Stimulated activated CD4-positive, alpha-beta T cell treated with anti-CD3 and anti-CD28 coated beads, Interleukin-1b, Interleukin-23, amount 100 ng/mL, for 4 hours (primary cell): ENCODE measurements at regions not wholly inside any gene's neighbourhood (a gene's known extent, or its start where the extent isn't known, plus 50 kb on each side); places are given as distances from the start of the nearest gene placed in this dataset.
"Not testable (repeated sequence)": the region's sequence is repeated elsewhere in the genome, so short reads cannot be mapped to it uniquely, and the experiment has no call there.

Experiments
- DNase-seq, 2 donors: peaks; one replicate each; pipeline ENCODE4 v3.0.0-alpha.2; 2020; ENCODE audit warnings: low read depth in 2 of 2

DNA sequence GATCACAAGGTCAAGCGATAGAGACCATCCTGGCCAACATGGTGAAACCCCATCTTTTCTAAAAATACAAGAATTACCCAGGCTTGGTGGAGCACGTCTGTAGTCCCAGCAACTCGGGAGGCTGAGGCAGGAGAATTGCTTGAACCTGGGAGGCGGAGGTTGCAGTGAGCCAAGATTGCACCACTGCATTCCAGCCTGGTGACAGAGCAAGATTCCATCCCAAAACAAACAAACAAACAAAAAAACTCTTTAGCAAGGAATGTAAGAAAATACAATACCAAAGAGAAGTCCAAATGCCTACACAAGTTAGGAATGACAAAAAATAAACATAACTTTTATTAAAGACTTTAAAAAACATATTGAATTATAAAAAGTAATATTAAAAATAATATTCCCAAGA lies 462.3 kb downstream of the C12orf50 start:
- not testable (repeated sequence) for DNase-seq

DNA sequence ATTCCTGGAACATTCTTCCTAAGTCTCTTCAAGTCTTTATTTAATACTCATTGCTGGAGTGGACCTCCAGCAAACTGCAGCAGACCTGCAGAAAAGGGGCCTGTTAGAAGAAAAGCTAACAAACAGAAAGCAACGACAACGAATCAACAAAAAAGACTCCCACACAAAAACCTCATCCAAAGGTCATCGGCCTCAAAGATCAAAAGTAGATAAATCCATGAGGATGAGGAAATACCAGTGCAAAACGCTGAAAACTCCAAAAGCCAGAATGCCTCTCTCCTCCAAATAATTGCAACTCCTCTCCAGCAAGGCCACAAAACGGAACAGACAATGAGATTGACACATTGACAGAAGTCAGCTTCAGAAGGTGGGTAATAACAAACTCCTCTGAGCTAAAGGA lies 472.2 kb downstream of the C12orf50 start:
- DNase-seq = no peak

DNA sequence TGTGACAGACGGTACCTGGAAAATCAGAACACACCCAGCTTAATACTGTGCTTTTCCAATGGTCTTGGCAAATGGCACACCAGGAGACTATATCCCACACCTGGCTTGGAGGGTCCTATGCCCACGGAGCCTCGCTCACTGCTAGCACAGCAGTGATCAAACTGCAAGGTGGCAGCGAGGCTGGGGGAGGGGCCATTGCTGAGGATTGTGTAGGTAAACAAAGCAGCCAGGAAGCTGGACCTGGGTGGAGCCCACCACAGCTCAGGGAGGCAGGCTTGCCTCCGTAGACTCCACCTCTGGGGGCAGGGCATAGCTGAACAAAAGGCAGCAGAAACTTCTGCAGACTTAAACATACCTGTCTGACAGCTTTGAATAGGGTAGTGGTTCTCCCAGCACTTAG lies 498.0 kb downstream of the C12orf50 start:
- DNase-seq = not testable (repeated sequence)

DNA sequence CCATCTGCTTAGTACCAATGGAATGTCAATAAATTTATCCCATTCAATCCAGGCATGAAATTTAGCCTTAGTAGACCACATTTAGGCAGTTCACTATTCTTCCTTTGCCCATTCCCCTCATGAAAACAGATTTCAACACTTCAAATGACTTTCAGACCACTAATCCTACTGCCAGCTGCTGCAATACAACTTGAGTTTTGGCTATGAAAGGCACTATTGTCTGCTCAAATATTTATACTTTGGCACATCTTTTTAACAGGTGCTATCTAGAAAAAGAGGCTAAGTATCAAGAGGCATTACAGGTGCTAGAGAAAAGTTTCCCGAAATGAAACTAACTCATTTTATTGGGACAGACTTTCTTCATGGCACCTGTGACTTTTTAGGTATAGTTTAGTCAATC lies 499.8 kb downstream of the C12orf50 start:
- DNase-seq = no peak

DNA sequence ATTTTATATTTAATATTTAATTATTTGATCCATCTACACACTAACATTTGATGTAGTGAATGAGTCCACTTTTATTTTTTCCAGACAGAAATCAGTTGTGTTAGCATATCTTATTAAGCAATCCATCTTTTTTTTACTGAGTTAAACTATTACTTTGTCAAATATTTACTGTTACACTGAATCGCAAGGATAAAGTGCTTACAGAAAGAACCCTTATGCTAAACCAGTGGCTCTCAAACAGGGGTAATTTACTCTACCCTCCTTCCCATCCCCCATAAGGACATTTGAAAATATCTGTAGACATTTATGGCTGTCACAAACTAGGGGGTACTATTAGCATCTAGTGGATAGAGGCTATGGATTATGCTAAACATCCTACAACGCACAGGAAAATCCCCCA lies 508.2 kb downstream of the C12orf50 start:
- no peak for DNase-seq

DNA sequence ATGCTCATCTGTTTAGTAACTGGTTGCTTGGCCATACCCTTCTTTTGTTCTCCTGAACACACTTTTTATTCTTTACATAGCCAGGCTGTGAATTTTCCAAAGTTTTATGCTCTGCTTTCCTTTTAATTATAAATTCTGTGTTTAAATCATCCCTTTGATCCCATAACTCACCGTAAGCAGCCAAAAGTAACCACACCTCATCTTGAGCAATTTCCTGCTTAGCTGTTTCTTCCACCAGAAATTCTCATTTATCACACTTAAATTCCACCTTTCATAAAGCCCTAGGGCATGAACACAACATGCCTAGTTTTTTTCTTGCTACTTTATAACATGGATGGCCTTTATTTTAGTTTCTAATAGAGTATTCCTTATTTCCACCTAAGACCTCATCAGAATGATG lies 510.7 kb downstream of the C12orf50 start:
- no peak for DNase-seq

DNA sequence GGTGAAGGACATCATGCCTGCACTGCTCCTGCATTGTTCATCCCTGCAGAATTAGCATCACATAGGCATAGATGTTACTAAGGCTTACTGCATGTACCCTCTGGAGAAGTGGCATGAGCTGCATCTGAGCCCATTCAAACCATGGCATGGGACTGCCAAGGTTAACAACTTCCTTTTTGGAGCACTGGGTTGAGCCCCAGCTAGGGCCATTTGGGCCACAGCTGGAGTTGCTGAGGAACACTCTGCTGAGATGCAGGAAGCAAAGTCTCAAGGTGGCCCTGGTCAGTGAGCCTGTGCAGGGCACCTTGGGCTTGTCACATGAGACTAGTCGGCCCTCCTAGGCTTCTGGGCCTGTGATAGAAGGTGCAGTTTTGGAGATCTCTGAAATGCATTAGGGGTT lies 511.2 kb downstream of the C12orf50 start:
- no peak for DNase-seq

DNA sequence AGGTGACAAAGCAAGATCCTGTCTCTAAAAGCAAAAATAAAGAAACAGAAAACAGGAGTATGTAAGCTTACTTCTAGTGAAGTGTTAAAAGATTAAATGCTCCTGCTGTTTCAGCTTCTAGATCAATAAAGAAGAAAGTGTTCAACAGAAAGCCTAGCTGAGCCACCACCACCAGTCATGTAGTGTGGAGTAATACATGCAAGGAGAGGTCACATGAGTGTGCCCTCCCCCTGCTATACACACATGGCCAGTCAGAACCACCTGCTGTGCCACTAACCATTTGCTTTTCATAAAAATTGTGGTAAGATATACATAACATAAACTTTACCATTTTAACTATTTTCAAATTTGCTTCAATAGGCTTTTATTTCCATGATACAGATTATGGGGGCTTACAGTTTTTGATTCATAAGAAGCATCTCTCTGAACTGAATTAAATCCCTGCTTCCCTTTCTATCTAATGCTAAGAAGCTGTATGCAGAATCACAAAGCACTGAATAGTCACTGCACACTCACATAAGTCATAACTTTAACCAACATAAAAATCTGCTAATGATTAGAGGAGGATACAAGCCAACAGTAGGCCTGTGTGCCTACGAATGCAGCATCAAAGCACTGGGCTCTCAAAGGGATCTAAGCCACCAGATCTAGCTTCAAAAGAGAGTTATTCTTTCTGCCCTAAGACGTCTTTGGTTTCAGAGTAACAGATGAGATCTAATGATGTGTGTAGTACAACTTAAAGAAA lies 515.5 kb downstream of the C12orf50 start:
- no peak for DNase-seq

DNA sequence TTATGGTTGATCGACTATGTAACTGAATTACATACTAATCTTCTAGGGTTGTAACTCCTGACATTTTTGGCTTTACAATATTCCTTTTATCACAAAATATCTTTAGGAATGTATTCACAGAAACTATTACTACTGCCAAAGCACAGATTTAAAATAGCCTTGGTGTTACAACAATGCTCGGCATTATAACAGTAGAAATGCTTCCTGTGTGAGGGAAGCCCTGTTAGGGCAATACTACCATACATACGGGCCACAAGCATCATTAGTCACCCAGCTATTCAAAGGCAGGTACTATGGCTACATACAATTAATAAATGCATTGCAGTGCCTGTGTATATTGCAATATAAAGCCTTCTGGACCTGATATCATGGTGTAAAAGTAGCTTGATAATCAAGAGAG lies 517.8 kb downstream of the C12orf50 start:
- no peak for DNase-seq

DNA sequence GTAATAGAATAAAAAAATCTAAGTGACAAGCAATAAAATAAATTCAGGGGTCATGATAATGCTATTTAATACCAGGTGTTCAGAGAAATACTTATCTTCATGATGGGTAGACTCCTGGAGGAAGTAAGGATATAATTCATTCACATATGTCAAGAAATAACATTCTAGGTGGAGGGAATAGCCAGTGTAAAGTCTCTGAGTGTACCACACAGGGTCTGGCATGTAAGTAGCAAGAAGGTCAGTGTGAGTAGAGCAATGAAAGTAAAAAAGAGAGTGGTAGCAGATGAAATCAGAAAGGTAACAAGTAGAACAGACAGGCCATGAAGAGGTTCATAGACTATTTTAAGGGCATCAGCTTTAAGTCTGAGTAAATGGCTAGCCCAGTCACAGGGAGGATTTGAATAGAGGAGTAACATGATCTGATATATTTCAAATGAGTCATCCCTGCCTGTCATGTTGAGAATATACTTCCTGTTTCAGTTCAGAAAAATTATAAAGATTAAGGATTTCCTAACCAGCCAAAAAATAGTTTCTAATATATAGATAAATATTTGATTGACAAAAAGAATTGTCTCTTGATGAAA lies 519.9 kb downstream of the C12orf50 start:
- no peak for DNase-seq

DNA sequence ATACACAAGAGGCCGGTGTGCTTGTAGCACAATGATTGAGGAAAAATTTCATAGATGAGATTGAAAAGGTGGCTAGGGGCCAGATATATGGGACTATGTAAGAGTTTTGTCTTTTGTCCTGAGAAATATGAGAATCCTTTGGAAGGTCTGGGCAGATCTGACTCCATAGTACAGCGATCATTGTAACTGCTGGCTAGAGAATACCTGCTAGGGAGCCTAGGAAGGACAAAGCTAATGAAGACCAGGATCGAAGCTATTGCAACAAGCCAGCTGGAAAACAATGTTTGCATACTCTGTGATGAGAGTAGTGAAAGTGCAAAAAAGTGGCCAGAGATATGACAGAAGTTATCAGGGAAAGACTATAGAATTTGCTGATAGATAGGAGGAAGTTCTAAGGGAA lies 537.6 kb downstream of the C12orf50 start:
- DNase-seq = no peak

DNA sequence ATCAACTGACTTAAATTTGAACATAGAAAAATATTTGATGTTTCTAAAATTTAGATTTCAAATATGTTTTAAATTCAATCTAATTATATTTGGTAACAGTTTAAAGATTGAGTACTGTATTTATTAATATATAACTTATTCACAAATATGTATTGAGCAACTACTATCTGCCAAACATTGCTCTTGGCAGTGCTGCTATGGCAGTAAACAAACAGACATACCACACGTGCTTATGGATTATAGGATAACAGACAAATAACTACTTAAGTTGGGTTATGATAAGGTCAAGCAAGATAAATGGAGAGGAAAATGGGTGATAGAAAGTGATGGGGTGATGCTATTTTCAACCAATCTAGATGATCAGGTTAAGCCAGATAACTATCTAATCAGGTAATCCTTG lies 538.1 kb downstream of the C12orf50 start:
- no peak for DNase-seq

DNA sequence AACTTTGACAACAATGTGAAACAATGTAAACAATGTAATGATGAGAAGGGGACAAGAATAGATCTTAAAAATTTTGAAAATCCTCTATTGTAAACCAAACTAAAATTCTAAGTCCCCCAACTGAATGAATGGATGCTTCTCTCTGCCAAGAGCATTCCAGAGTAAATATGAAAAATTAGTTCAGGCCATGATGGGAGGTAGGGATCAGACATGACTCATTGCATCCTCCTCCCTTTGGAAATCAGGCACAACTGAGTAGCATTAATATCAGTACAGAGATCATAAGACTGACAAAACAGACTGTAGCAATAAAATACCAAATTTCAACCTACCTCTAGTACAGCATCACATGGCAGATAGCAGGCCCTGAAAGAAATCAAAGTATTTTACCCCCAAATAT lies 559.9 kb downstream of the C12orf50 start:
- no peak for DNase-seq

DNA sequence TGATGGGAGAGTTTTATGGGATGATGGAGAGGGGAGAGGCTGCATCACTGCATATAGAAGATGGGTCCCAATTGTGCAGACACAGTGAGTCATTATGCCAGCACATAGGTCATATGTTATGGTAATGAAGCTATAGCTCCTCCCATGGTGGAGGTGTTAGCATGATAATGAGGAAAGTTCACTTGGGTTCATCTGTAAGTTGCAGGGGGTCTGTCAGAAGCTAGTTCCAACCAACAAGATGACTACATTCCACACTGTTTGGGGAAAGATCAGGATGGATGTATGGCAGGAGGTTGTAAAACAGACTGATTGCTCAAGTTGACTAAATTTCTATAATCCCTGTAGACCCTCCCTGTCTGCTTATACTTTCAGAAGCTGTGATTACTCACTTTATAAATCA lies 561.3 kb downstream of the C12orf50 start:
- DNase-seq = no peak

DNA sequence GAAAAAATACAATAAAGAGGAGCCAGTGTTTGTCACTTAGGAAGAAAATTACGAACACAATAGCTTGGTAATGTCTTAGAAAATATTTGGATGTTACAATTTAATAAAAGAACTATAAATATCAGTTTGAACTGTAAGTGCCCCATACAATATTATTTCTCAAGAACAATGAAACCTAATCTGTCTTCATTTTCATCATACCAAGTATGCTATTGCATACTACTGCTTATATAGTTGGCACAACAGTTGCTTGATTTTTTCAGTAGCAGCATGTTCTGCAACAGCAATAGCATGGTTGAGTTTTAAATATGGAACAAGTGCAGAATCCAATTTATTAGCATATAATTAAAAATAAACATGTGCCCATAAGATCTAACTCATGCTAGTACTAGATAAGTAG lies 564.6 kb downstream of the C12orf50 start:
- no peak for DNase-seq

DNA sequence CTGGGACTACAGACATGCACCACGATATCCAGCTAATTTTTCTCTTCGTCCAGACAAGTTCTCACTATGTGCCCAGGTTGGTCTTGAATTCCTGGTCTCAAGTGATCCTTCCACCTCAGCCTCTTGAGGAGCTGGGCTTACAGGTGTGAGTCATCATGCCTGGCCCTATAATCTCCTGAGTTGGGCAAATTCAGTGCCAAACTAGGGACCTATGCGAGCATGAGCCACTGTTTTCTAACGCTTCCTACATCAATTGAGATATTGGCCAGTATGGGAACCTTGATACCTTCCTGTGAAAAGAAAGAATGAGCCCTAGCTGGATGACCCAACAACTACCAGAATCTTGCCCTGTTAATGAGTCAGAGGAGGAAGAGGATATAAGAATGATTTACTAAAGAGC lies 585.2 kb downstream of the C12orf50 start:
- DNase-seq = no peak

DNA sequence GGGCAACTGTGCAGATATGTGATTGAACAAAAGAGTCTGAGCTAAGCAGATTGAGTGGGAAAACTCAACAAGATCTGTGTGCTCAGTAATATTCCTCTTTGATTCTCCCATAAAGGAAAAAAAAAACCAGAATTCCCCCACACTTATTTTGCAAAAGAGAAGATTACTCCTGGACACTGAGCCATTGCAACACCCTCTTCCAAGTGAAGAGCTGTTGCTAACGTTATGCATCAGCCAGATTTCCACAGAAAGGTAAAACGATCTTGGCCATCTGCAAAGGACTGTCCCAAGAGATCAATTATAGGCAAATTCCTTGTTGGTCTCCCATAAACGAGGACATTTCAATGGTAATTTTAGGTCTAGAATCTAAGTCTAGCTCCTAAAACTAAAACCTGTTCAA lies 587.7 kb downstream of the C12orf50 start:
- DNase-seq = no peak

DNA sequence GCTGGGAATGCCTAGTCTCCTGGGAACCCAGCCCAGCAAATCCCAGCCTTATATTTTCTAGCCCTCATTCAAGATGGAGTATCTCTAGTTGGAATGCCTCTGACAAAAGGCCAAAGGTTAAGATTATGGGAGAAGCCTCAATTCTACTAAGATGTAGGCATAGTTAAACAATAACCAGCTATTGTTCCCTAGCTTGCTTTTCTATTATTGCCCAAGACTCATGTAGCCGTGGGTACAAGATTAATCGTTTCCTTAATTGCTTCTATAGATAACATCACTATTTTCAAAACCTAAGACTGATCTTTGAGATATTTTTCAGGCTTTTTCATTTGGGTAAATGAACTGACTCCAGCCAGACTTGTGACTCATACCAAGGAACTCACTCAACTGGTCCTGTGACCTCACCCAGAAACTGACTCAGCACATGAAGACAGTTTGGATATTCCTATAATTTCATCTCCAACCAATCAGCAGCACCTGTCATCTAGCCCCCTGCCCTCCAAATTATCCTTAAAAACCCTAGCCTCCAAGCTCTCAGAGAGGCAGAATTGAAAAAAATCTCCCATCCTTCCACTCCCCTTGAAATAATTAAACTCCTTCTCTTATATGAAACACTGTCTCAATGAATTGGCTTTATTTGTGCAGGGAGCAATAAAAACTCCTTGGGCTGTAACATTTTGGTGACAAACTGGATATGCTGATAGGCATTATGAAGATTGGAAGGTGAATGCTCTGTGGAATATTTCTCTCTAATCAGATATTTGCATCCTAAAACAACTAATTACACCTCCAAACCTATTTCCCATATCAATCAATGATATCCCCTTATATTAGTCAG lies 589.0 kb downstream of the C12orf50 start:
- no peak for DNase-seq

DNA sequence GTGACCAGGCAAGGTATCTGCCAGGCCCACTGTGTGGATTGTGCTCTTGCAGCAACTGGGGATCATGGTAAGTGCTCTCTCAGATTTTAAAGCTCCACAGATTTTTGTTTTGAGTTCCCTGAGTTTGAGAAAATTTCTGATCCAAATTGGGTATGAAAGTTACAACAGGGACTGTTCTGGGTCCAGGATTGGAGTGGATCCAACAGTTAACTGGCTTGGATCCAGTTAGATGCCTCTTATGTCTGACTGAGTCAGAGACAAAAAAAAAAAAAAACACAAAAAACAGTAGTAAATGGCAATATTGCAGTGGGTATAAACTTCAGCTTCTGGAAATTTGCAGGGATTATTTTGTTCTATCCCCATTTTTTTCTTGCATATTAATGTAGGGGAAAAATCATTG lies 598.8 kb downstream of the C12orf50 start:
- DNase-seq = no peak

DNA sequence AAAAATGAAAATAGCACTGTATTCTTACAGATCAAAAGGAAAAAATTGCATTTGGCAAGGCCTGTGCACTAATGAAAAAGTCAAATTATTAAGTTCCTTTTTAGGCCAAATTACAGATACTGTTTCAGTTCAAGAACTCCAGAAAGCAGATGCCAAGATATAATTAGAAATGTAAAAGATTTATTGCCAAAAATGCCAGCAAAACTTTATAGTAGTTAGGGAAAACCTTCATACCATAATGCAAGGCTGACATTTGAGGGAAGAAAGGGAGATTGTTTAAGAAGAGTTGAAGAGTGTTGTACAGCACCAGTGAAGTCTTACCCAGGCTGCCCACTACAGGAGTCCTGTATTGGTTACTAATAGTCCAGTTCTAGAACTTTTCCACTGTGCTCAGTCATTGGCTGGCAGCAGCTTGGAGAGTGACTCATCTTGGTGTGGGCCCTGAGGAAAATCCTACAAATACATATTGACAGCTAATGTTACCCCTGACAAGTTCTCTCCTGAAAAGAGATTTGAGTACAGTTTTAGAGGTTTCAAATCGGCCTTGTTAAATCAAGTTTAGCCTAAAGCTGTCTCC lies 600.4 kb downstream of the C12orf50 start:
- DNase-seq = no peak

DNA sequence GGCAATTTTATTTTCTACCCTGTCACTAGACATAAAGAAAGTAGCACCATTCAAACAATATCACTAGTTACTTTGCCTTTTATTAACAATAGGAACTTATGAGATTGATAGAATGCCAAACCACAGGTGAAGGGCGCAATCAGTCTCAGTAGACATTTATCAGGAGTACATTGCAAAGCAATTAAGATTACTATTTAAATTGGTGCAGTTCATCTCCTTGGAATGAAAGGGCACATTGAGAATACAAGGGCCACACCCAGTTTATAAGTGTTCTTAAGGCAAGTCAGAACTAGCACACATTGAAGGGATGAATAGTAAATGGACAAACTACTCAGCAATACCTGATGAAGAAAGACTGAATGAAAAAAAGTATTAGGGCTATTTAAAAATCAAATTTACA lies 601.4 kb downstream of the C12orf50 start:
- DNase-seq = no peak

DNA sequence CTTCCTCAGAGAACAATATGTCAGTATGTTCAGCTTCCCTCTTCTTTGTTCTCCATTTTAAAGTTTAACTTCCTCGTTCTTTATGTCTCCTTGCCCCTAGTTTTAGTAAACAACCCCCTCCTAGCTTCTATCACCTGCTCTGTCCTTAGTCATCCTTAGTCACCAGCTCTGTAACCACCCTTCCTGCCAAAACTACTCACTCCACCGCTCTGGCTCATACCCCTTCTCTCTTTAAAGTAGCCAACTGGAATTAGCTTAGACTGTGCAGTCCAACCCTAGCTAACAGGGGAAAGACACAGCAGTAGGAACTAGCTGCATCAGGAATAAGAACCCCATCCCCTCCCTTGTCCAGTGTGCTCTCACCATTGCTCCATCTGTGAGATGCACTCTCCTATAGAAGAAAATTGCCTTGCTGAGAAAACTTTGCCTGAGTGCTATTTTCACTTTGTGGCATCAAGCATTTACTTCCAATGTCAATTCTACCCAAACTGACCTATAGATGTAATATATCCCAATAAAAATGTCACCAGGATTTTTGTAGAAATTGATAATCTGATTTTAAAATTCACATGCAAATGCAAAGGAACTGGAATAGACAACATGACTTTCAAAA lies 603.2 kb downstream of the C12orf50 start:
- DNase-seq = no peak
